ENCODE measurements at regions not wholly inside any gene's neighbourhood (a gene's known extent, or its start where the extent isn't known, plus 50 kb on each side); places are given as distances from the start of the nearest gene placed in this dataset.

- TF ChIP-seq CTCF (IDR thresholded peaks at IDR 0.05) (no peak), POLR2A (IDR thresholded peaks at IDR 0.05) (no peak)
These were observed 129.5 kb upstream of the RTL1 start for GRCh38 chr14:101033006-101033405.
